Activated B cell treated with CpG ODN at 0.5 μM for 24 hours (primary cell): ENCODE measurements at regions not wholly inside any gene's neighbourhood (a gene's known extent, or its start where the extent isn't known, plus 50 kb on each side); places are given as distances from the start of the nearest gene placed in this dataset.

Experiments
- ATAC-seq: fragments of 200-7000 bp; cut with Tn5 transposase; one replicate; pipeline ENCODE4 v1.10.0; 2021; ENCODE audit warnings: low read depth, mild to moderate bottlenecking, moderate library complexity
- CTCF ChIA-PET: fragments of 350-600 bp; sonication (Branson Sonifier 250); formaldehyde crosslinking; loops from one replicate; lab custom pipeline; 2021; ENCODE audit warnings: antibody characterized with exemption; lab: Charles Lee
- POLR2A ChIA-PET: fragments of 350-600 bp; sonication (Branson Sonifier 250); formaldehyde crosslinking; loops from one replicate; lab custom pipeline; 2021; ENCODE audit warnings: antibody characterized with exemption; lab: Charles Lee
- DNase-seq: peaks from one replicate; pipeline ENCODE4 v3.0.0; 2022
- H3K27ac Mint-ChIP-seq: one replicate; pipeline ENCODE4 v1.8.0; 2020; ENCODE audit warnings: mixed read lengths
- H3K27me3 Mint-ChIP-seq: one replicate; pipeline ENCODE4 v1.8.0; 2021; ENCODE audit warnings: mixed read lengths
- H3K36me3 Mint-ChIP-seq: one replicate; pipeline ENCODE4 v1.8.0; 2021; ENCODE audit warnings: low read depth, mixed read lengths
- H3K4me1 Mint-ChIP-seq: one replicate; pipeline ENCODE4 v1.8.0; 2021; ENCODE audit warnings: mixed read lengths
- H3K4me3 Mint-ChIP-seq: one replicate; pipeline ENCODE4 v1.8.0; 2020; ENCODE audit warnings: mild to moderate bottlenecking, mixed read lengths
- H3K9me3 Mint-ChIP-seq: one replicate; pipeline ENCODE4 v1.8.0; 2020; ENCODE audit warnings: mixed read lengths
- CTCF ChIP-seq: fragments of 200-600 bp; IDR thresholded peaks from one replicate; pipeline ENCODE4 v1.8.0; 2022; ENCODE audit warnings: antibody characterized with exemption, mild to moderate bottlenecking
- intact Hi-C: fragments of 100-400 bp; cut with micrococcal nuclease; formaldehyde crosslinking; loops from one replicate; pipeline ENCODE4 v1.15.1; 2024

GRCh38 chr12:67460388-67460787 is 188.2 kb upstream of the DYRK2 start:
- ATAC-seq, result no peak
- Mint-ChIP-seq H3K27ac (no peak overlapping the region), H3K36me3 (no peaks in the 10 kb centered on the region), H3K4me3 (no peak overlapping the region), H3K9me3 (no peaks in the 10 kb centered on the region), H3K4me1 (no peaks in the 10 kb centered on the region), H3K27me3 (peaks cover 15% of the 10 kb centered on the region)
- TF ChIP-seq CTCF, result no peak
- no peak for DNase-seq
- intact Hi-C loops, result no loop called here
- POLR2A ChIA-PET, result no interaction called here
- CTCF ChIA-PET, result no interaction called here

- no peaks in the 10 kb centered on the region for H3K4me1 Mint-ChIP-seq
- no peaks in the 10 kb centered on the region for H3K36me3 Mint-ChIP-seq
- intact Hi-C loops, result no loop called here
- ATAC-seq (no peak), DNase-seq (no peak)
- ChIA-PET POLR2A (no interaction called here), CTCF (no interaction called here)
- H3K9me3 Mint-ChIP-seq, result peaks cover 15% of the 10 kb centered on the region
- no peak overlapping the region for H3K27ac Mint-ChIP-seq
- no peak for TF ChIP-seq CTCF
- H3K27me3 Mint-ChIP-seq, result peaks cover 7% of the 10 kb centered on the region
- H3K4me3 Mint-ChIP-seq, result no peak overlapping the region
Observed at GRCh38 chr12:67468549-67469245, 179.8 kb upstream of the DYRK2 start.

GRCh38 chr12:67469666-67470065 is 178.9 kb upstream of the DYRK2 start:
- DNase-seq (no peak), ATAC-seq (no peak)
- CTCF ChIA-PET, result no interaction called here
- no peak overlapping the region for H3K27ac Mint-ChIP-seq
- POLR2A ChIA-PET, result no interaction called here
- no peaks in the 10 kb centered on the region for H3K4me1 Mint-ChIP-seq
- no peaks in the 10 kb centered on the region for H3K36me3 Mint-ChIP-seq
- intact Hi-C loops, result no loop called here
- peaks cover 4% of the 10 kb centered on the region for H3K27me3 Mint-ChIP-seq
- no peak overlapping the region for H3K4me3 Mint-ChIP-seq
- TF ChIP-seq CTCF, result no peak
- peaks cover 15% of the 10 kb centered on the region for H3K9me3 Mint-ChIP-seq

- intact Hi-C loops, result no loop called here
- CTCF ChIA-PET, result no interaction called here
- ATAC-seq, result no peak
Observed at GRCh38 chr12:67471810-67472209, 176.7 kb upstream of the DYRK2 start.

GRCh38 chr12:67472539-67472938 is 176.0 kb upstream of the DYRK2 start:
- CTCF ChIA-PET, result no interaction called here
- POLR2A ChIA-PET, result no interaction called here
- ATAC-seq, result no peak

More at GRCh38 chr12:67471810-67472209, 176.7 kb upstream of the DYRK2 start:
- Mint-ChIP-seq H3K4me1 (no peaks in the 10 kb centered on the region), H3K4me3 (no peak overlapping the region), H3K27me3 (no peaks in the 10 kb centered on the region), H3K27ac (no peak overlapping the region), H3K36me3 (no peaks in the 10 kb centered on the region), H3K9me3 (peaks cover 8% of the 10 kb centered on the region)
- POLR2A ChIA-PET, result no interaction called here
- no peak for TF ChIP-seq CTCF
- DNase-seq, result no peak

More at GRCh38 chr12:67472539-67472938, 176.0 kb upstream of the DYRK2 start:
- Mint-ChIP-seq H3K27ac (no peak overlapping the region), H3K36me3 (no peaks in the 10 kb centered on the region), H3K4me1 (no peaks in the 10 kb centered on the region), H3K9me3 (peaks cover 1% of the 10 kb centered on the region), H3K27me3 (no peaks in the 10 kb centered on the region), H3K4me3 (no peak overlapping the region)
- TF ChIP-seq CTCF, result no peak
- intact Hi-C loops, result no loop called here
- no peak for DNase-seq
